Activated CD4-positive, alpha-beta T cell treated with anti-CD3 and anti-CD28 coated beads, Interleukin-10, Interleukin-2, amounts not matched to agents 100 ng/mL and 50 ng/mL, durations not matched to agents 16 hours and 8 hours (primary cell): ENCODE measurements at regions not wholly inside any gene's neighbourhood (a gene's known extent, or its start where the extent isn't known, plus 50 kb on each side); places are given as distances from the start of the nearest gene placed in this dataset.

Source experiments
- DNase-seq: peaks from one replicate; pipeline ENCODE4 v3.0.0-alpha.2; 2020

GRCh38 chr4:104418286-104418685 is 76.4 kb downstream of the CXXC4 start:
- DNase-seq: no peak

- DNase-seq: no peak
Observed at GRCh38 chr4:104417357-104417882, 77.3 kb downstream of the CXXC4 start.

- DNase-seq: no peak
Observed at GRCh38 chr4:104416725-104417356, 77.9 kb downstream of the CXXC4 start.

- no peak for DNase-seq
Observed at GRCh38 chr4:104413487-104413886, 81.2 kb downstream of the CXXC4 start.

GRCh38 chr4:104412344-104412743 is 82.3 kb downstream of the CXXC4 start:
- DNase-seq: no peak

- no peak for DNase-seq
Observed at GRCh38 chr4:104411502-104411901, 83.2 kb downstream of the CXXC4 start.

GRCh38 chr4:104408878-104409277 is 85.8 kb downstream of the CXXC4 start:
- DNase-seq: no peak

- no peak for DNase-seq
Observed at GRCh38 chr4:104404361-104404760, 90.3 kb downstream of the CXXC4 start.

- DNase-seq: no peak
Observed at GRCh38 chr4:104395168-104395614, 99.5 kb downstream of the CXXC4 start.

GRCh38 chr4:104394406-104395167 is 100.1 kb downstream of the CXXC4 start:
- DNase-seq: no peak

GRCh38 chr4:104393655-104394324 is 100.9 kb downstream of the CXXC4 start:
- no peak for DNase-seq

- DNase-seq: no peak
Observed at GRCh38 chr4:104385713-104386112, 109.0 kb downstream of the CXXC4 start.

- DNase-seq: no peak
Observed at GRCh38 chr4:104382961-104383360, 111.7 kb downstream of the CXXC4 start.

GRCh38 chr4:104381729-104382128 is 113.0 kb downstream of the CXXC4 start:
- DNase-seq: no peak

- no peak for DNase-seq
Observed at GRCh38 chr4:104365618-104366017, 129.1 kb downstream of the CXXC4 start.

GRCh38 chr4:104353481-104353880 is 141.2 kb downstream of the CXXC4 start:
- DNase-seq: no peak

GRCh38 chr4:104352211-104352610 is 142.5 kb downstream of the CXXC4 start:
- DNase-seq: no peak

GRCh38 chr4:104351706-104352105 is 143.0 kb downstream of the CXXC4 start:
- DNase-seq: no peak

GRCh38 chr4:104345598-104346242 is 149.0 kb downstream of the CXXC4 start:
- DNase-seq: no peak

- DNase-seq: no peak
Observed at GRCh38 chr4:104344342-104344980, 150.2 kb downstream of the CXXC4 start.

- DNase-seq: no peak
Observed at GRCh38 chr4:104334410-104334809, 160.3 kb downstream of the CXXC4 start.

- DNase-seq: no peak
Observed at GRCh38 chr4:104330125-104330905, 164.4 kb downstream of the CXXC4 start.
